Caco-2 (cell line): ENCODE measurements at regions not wholly inside any gene's neighbourhood (a gene's known extent, or its start where the extent isn't known, plus 50 kb on each side); places are given as distances from the start of the nearest gene placed in this dataset.

Experiments
- BruUV-seq: library from RNA; stranded (reverse); fragments of 400-500 nt; replicated peaks from 2 replicates; lab custom pipeline; 2021; lab: Mats Ljungman, UMichigan
- CTCF ChIA-PET: fragments of 300-600 bp; sonication (Branson Sonifier 250); formaldehyde crosslinking; loops from one replicate; lab custom pipeline; 2022; ENCODE audit warnings: antibody characterized with exemption; lab: Charles Lee
- POLR2A ChIA-PET: fragments of 300-600 bp; sonication (Branson Sonifier 250); formaldehyde crosslinking; loops from one replicate; lab custom pipeline; 2022; ENCODE audit warnings: antibody characterized with exemption; lab: Charles Lee
- DNase-seq, 2 experiments: peaks; one replicate each; pipeline versions ENCODE4 v3.0.0 to v3.0.0-alpha.2; 2020 to 2022
- H3K27me3 ChIP-seq: replicated peaks from 2 replicates; pipeline ENCODE4 v1.6.0; 2011; ENCODE audit warnings: low read length; ENCODE audit not compliant: control insufficient read depth, insufficient read depth
- H3K36me3 ChIP-seq: 2 replicates; pipeline ENCODE4 v1.5.1; 2011; ENCODE audit warnings: low read length; ENCODE audit not compliant: control insufficient read depth, insufficient read depth
- H3K4me1 ChIP-seq: fragments of 250-450 bp; sonication (Bioruptor Pico); 2 replicates; pipeline ENCODE4 v1.5.1; 2020; ENCODE audit warnings: mild to moderate bottlenecking
- H3K4me3 ChIP-seq: 2 replicates; pipeline ENCODE4 v1.5.1; 2011; ENCODE audit warnings: low read depth, mild to moderate bottlenecking, control low read depth, low read length
- H3K9me3 ChIP-seq: fragments of 250-450 bp; sonication (Bioruptor Pico); 2 replicates; pipeline ENCODE4 v1.5.1; 2020; ENCODE audit warnings: mild to moderate bottlenecking, moderate library complexity
- H3K27ac Mint-ChIP-seq: one replicate; pipeline ENCODE4 v1.8.0; 2022; ENCODE audit warnings: mixed read lengths; ENCODE audit not compliant: unreplicated experiment
- H3K27me3 Mint-ChIP-seq: one replicate; pipeline ENCODE4 v1.8.0; 2022; ENCODE audit warnings: mixed read lengths; ENCODE audit not compliant: insufficient read depth, unreplicated experiment
- H3K36me3 Mint-ChIP-seq: one replicate; pipeline ENCODE4 v1.8.0; 2022; ENCODE audit warnings: mild to moderate bottlenecking, mixed read lengths; ENCODE audit not compliant: insufficient read depth, unreplicated experiment
- H3K4me1 Mint-ChIP-seq: one replicate; pipeline ENCODE4 v1.8.0; 2022; ENCODE audit warnings: low read depth, mixed read lengths; ENCODE audit not compliant: unreplicated experiment
- H3K4me3 Mint-ChIP-seq: one replicate; pipeline ENCODE4 v1.8.0; 2022; ENCODE audit warnings: mild to moderate bottlenecking, moderate library complexity, mixed read lengths; ENCODE audit not compliant: unreplicated experiment
- H3K9me3 Mint-ChIP-seq: one replicate; pipeline ENCODE4 v1.8.0; 2022; ENCODE audit warnings: mixed read lengths; ENCODE audit not compliant: unreplicated experiment
- intact Hi-C: fragments of 100-400 bp; cut with micrococcal nuclease; formaldehyde crosslinking; loops from one replicate; pipeline ENCODE4 v1.10.0; 2022; ENCODE audit not compliant: unreplicated experiment
- TF ChIP-seq, protein P1 (sequence below), 2 experiments: fragments of 200-600 bp in 1 of 2; IDR thresholded peaks; 1 replicate in 1 of 2; 2 replicates in 1 of 2; pipeline versions ENCODE4 v1.5.1 to v1.8.0; 2011 to 2022; ENCODE audit warnings: antibody characterized with exemption in 1 of 2, control low read depth in 1 of 2, inconsistent platforms in 1 of 2, low read depth in 1 of 2, low read length in 1 of 2, mild to moderate bottlenecking in 1 of 2, moderate library complexity in 1 of 2; ENCODE audit not compliant: insufficient read depth in 1 of 2, severe bottlenecking in 1 of 2, unreplicated experiment in 1 of 2

DNA sequence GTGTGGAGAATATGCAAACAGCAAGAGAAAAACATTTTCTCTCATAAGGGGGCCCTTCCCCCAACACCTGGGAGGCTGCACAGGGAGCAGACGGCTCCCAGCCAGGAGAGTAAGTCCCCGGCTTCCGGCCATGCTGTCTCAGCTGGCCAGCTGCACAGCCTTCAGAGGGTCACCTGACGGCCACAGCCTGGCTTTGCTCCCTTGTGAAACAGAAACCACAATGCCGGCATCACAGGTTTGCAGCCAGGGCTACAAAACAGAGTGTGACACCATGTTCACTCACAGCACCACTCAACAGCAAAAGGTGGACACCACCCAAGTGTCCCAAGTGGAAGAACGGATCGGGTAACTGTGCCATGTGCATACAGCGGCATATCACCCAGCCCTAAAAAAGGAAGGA lies 86.9 kb upstream of the GPC1 start:
- H3K27me3 Mint-ChIP-seq: peaks cover 2% of the 10 kb centered on the region
- H3K4me1 ChIP-seq: no peaks in the 10 kb centered on the region
- H3K9me3 Mint-ChIP-seq: peaks cover 9% of the 10 kb centered on the region
- no peak overlapping the region for H3K4me3 ChIP-seq
- ChIA-PET POLR2A (no interaction called here), CTCF (no interaction called here)
- H3K27me3 ChIP-seq: no peaks in the 10 kb centered on the region
- no peaks in the 10 kb centered on the region for H3K9me3 ChIP-seq
- TF ChIP-seq, protein P1, sequence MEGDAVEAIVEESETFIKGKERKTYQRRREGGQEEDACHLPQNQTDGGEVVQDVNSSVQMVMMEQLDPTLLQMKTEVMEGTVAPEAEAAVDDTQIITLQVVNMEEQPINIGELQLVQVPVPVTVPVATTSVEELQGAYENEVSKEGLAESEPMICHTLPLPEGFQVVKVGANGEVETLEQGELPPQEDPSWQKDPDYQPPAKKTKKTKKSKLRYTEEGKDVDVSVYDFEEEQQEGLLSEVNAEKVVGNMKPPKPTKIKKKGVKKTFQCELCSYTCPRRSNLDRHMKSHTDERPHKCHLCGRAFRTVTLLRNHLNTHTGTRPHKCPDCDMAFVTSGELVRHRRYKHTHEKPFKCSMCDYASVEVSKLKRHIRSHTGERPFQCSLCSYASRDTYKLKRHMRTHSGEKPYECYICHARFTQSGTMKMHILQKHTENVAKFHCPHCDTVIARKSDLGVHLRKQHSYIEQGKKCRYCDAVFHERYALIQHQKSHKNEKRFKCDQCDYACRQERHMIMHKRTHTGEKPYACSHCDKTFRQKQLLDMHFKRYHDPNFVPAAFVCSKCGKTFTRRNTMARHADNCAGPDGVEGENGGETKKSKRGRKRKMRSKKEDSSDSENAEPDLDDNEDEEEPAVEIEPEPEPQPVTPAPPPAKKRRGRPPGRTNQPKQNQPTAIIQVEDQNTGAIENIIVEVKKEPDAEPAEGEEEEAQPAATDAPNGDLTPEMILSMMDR (IDR thresholded peaks at IDR 0.05; ENCODE audit: insufficient read depth in 1 of 2, low read depth in 1 of 2, low read length in 1 of 2, severe bottlenecking in 1 of 2, unreplicated experiment in 1 of 2): no peak
- no peak overlapping the region for H3K4me3 Mint-ChIP-seq
- no peaks in the 10 kb centered on the region for H3K36me3 Mint-ChIP-seq
- no peak overlapping the region for H3K27ac Mint-ChIP-seq
- BruUV-seq: no TSS peak
- H3K4me1 Mint-ChIP-seq: no peaks in the 10 kb centered on the region
- intact Hi-C loops: no loop called here
- DNase-seq: peak in 1 of 2 experiments; percentile 14
- no peaks in the 10 kb centered on the region for H3K36me3 ChIP-seq

DNA sequence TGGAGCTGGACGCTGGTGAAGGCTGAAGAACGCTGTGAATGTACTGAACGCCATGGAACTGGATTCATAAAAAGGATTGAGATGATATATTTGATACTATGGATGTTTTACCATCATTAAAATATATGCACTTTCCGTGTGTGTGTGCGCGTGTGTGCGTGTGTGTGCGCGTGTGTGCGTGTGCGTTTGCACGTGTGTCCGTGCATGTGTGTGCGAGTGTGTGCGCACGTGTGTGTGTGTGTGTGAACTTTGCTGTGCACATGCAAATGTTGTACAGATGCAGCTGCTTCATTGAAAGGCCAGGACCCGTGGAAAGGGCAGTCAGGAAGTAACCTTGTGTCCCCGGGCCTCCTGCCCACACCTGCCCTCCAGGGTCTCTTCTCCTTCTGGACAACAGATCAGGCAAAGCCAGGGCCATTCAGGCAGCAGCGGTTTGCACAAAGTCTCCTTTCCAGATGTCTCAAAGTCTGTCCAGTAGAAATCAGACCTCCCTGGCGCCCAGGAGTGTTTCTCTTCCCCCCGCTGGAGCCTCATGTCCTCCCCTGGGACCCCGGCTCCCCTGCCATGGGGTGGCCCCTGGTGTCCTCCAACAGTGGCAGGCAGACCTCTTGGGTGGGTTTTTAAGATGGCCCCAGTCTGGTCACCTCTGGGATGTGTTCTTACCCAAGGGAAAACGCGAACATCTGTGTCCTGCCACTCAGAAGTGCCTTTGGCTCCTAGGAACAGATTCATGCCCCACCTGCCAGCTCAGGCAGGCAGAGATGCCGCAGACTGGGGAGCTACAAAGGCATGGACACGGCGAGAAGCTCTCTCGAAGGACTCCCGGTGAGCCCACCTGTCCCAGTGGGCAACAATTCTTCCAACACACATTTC lies 86.1 kb upstream of the GPC1 start:
- Mint-ChIP-seq H3K4me3 (no peak overlapping the region), H3K9me3 (peaks cover 7% of the 10 kb centered on the region), H3K27ac (no peak overlapping the region), H3K27me3 (peaks cover 2% of the 10 kb centered on the region), H3K4me1 (no peaks in the 10 kb centered on the region), H3K36me3 (no peaks in the 10 kb centered on the region)
- Histone ChIP-seq H3K4me3 (no peak overlapping the region), H3K9me3 (no peaks in the 10 kb centered on the region), H3K36me3 (no peaks in the 10 kb centered on the region), H3K4me1 (no peaks in the 10 kb centered on the region), H3K27me3 (no peaks in the 10 kb centered on the region)
- ChIA-PET POLR2A (no interaction called here), CTCF (no interaction called here)
- TF ChIP-seq, protein P1 (IDR thresholded peaks at IDR 0.05; ENCODE audit: insufficient read depth in 1 of 2, low read depth in 1 of 2, low read length in 1 of 2, severe bottlenecking in 1 of 2, unreplicated experiment in 1 of 2): no peak
- intact Hi-C loops: no loop called here
- no peak for DNase-seq
- no TSS peak for BruUV-seq

DNA sequence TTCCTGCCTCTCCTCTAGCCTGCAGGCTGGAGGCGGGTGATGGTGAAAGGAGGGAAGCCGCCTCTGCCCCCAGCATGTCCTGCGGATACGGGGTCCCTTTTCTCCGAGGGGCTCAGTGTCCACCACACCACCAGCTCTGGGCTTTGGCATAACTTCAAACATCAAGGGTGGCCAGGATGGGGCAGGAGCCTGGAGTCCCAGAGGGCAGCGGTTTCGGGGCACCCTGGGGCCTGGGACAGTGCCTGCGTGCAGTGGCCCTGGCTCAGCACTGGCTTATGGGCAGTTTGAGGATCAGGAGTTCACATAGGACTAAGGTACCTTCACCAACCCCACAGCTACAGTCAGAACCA lies 85.5 kb upstream of the GPC1 start:
- H3K4me3 ChIP-seq: no peak overlapping the region
- Mint-ChIP-seq H3K27me3 (peaks cover 2% of the 10 kb centered on the region), H3K4me3 (no peak overlapping the region), H3K9me3 (peaks cover under 1% of the 10 kb centered on the region), H3K27ac (no peak overlapping the region), H3K36me3 (no peaks in the 10 kb centered on the region), H3K4me1 (no peaks in the 10 kb centered on the region)
- intact Hi-C loops: no loop called here
- H3K27me3 ChIP-seq: no peaks in the 10 kb centered on the region
- no peaks in the 10 kb centered on the region for H3K4me1 ChIP-seq
- H3K9me3 ChIP-seq: no peaks in the 10 kb centered on the region
- ChIA-PET CTCF (no interaction called here), POLR2A (no interaction called here)
- DNase-seq: no peak
- TF ChIP-seq, protein P1 (IDR thresholded peaks at IDR 0.05; ENCODE audit: insufficient read depth in 1 of 2, low read depth in 1 of 2, low read length in 1 of 2, severe bottlenecking in 1 of 2, unreplicated experiment in 1 of 2): no peak
- no peaks in the 10 kb centered on the region for H3K36me3 ChIP-seq
- BruUV-seq: no TSS peak
